H7 (cell line): ENCODE measurements at regions not wholly inside any gene's neighbourhood (a gene's known extent, or its start where the extent isn't known, plus 50 kb on each side); places are given as distances from the start of the nearest gene placed in this dataset.

Experiments
- DNase-seq: peaks from one replicate; pipeline ENCODE4 v3.0.0; 2012
- H3K27me3 ChIP-seq: 2 replicates; pipeline ENCODE4 v1.6.0; 2011; ENCODE audit warnings: mild to moderate bottlenecking, low read length; ENCODE audit not compliant: control insufficient read depth, insufficient read depth
- H3K36me3 ChIP-seq: replicated peaks from 2 replicates; pipeline ENCODE4 v1.5.1; 2011; ENCODE audit warnings: low read length; ENCODE audit not compliant: control insufficient read depth, insufficient read depth
- H3K4me3 ChIP-seq: 2 replicates; pipeline ENCODE4 v1.5.1; 2011; ENCODE audit warnings: low read depth, mild to moderate bottlenecking, control low read depth, low read length, moderate library complexity; ENCODE audit not compliant: insufficient read depth

DNA sequence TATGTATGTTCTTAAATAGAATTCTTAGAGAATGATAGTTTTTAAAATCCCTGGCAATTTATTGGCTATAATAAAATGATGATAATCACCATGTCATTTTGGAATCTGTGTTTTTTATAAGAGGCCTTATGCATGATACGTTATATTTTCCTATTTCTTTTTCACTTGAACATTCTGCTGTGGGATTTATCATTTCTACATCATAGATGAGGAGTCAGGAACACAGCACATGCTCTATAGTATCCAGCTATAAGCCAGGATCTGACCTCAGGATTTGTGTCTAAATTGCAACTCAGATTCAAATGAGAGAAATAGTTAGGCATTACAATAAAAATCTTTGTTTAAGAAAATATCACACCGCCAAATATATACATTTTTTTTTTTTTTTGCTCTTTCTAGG, 928.0 kb downstream of the EFNB2 start:
- no peak for DNase-seq
- no peaks in the 10 kb centered on the region for H3K36me3 ChIP-seq
- no peaks in the 10 kb centered on the region for H3K27me3 ChIP-seq
- H3K4me3 ChIP-seq, result no peak overlapping the region

DNA sequence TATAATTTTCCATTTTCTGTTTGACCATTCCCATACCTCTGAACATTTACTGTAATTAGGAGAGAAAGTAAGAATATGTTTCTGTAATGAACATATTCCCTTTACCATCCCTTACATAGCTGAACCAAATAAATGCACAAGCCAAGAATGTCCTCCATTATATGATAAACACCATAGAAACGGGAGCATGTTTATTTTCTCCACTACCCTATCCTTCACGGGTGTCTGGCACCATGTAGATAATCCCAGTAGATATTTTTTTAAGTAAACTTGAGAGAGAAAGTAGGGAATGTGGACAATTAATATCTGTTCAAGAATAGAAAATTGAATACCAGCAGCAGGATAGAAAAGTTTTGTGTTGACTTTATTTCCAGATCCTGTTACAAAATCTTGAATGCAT, 928.4 kb downstream of the EFNB2 start:
- no peak overlapping the region for H3K4me3 ChIP-seq
- no peak for DNase-seq
- no peaks in the 10 kb centered on the region for H3K27me3 ChIP-seq
- H3K36me3 ChIP-seq, result no peaks in the 10 kb centered on the region

GRCh38 chr13:105602956-105603670, 932.3 kb downstream of the EFNB2 start:
- Histone ChIP-seq H3K36me3 (no peaks in the 10 kb centered on the region), H3K4me3 (no peak overlapping the region), H3K27me3 (no peaks in the 10 kb centered on the region)
- DNase-seq, result no peak

DNA sequence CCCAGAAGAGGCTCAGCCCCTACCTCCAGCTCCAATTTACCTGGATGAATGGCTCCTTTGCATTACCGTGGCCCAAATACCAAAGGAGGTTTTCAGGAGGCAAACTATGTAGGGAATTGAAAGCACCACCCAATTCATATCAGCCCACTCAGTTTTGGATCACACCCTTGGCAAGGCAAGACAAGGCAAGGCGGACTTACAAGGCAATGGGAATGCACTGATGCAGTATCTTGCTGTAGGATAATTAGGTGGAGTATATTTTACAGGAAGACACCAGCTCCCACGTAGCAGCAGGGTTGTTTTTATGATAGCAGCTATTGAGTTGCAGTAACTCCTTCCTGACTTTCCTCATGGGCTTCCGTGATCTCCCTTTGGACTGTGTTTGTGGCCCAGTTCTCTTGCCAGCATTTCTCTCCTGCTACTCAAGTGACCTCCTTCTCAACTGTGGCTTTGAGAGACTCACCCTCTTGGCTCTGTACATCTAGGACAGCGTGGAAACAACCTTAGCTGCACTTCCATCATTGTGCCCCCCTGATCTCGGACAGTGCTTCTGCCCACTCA, 935.9 kb downstream of the EFNB2 start:
- H3K4me3 ChIP-seq, result no peak overlapping the region
- no peaks in the 10 kb centered on the region for H3K36me3 ChIP-seq
- no peak for DNase-seq
- H3K27me3 ChIP-seq, result no peaks in the 10 kb centered on the region

- Histone ChIP-seq H3K4me3 (no peak overlapping the region), H3K36me3 (no peaks in the 10 kb centered on the region), H3K27me3 (no peaks in the 10 kb centered on the region)
- no peak for DNase-seq
These were observed 936.9 kb downstream of the EFNB2 start for GRCh38 chr13:105598529-105598928.

GRCh38 chr13:105597573-105597972, 937.9 kb downstream of the EFNB2 start:
- H3K36me3 ChIP-seq, result no peaks in the 10 kb centered on the region
- no peak overlapping the region for H3K4me3 ChIP-seq
- H3K27me3 ChIP-seq, result no peaks in the 10 kb centered on the region
- no peak for DNase-seq

- DNase-seq, result no peak
- H3K27me3 ChIP-seq, result no peaks in the 10 kb centered on the region
- no peak overlapping the region for H3K4me3 ChIP-seq
- no peaks in the 10 kb centered on the region for H3K36me3 ChIP-seq
These were observed 940.0 kb downstream of the EFNB2 start for GRCh38 chr13:105595471-105595870.

GRCh38 chr13:105591277-105591676, 944.2 kb downstream of the EFNB2 start:
- Histone ChIP-seq H3K36me3 (no peaks in the 10 kb centered on the region), H3K27me3 (no peaks in the 10 kb centered on the region), H3K4me3 (no peak overlapping the region)
- DNase-seq, result no peak

DNA sequence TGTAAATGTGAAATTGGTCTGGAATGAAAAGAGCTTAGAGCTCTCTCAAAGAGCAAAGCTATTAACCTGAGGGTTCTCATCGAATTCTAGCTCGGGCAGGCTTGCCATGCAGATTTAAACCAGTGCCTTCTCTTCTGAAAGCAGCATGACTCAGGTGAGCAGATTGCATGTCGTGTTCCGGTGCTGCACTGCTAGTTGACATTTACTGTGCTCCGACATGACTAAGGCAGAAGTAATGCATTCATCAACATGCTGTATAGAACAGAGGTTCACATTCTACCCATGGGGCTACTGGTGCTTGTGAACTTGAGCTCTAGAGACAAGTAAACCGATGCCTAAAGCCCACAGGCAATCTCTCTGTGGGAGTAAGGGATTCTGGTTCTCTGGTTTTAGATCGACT, 947.7 kb downstream of the EFNB2 start:
- no peaks in the 10 kb centered on the region for H3K27me3 ChIP-seq
- H3K4me3 ChIP-seq, result no peak overlapping the region
- no peaks in the 10 kb centered on the region for H3K36me3 ChIP-seq
- peak; percentile 7 for DNase-seq

GRCh38 chr13:105579821-105580710, 955.4 kb downstream of the EFNB2 start:
- DNase-seq, result no peak
- H3K27me3 ChIP-seq, result no peaks in the 10 kb centered on the region
- H3K36me3 ChIP-seq, result no peaks in the 10 kb centered on the region
- no peak overlapping the region for H3K4me3 ChIP-seq

GRCh38 chr13:105573136-105573535, 962.3 kb downstream of the EFNB2 start:
- no peak for DNase-seq
- H3K36me3 ChIP-seq, result no peaks in the 10 kb centered on the region
- H3K4me3 ChIP-seq, result no peak overlapping the region
- H3K27me3 ChIP-seq, result no peaks in the 10 kb centered on the region

- no peaks in the 10 kb centered on the region for H3K27me3 ChIP-seq
- DNase-seq, result no peak
- no peaks in the 10 kb centered on the region for H3K36me3 ChIP-seq
- no peak overlapping the region for H3K4me3 ChIP-seq
These were observed 963.1 kb downstream of the EFNB2 start for GRCh38 chr13:105572401-105572800.

- no peaks in the 10 kb centered on the region for H3K36me3 ChIP-seq
- DNase-seq, result no peak
- H3K4me3 ChIP-seq, result no peak overlapping the region
- H3K27me3 ChIP-seq, result no peaks in the 10 kb centered on the region
These were observed 965.6 kb downstream of the EFNB2 start for GRCh38 chr13:105569816-105570215.

GRCh38 chr13:105567951-105568525, 967.4 kb downstream of the EFNB2 start:
- Histone ChIP-seq H3K27me3 (no peaks in the 10 kb centered on the region), H3K4me3 (no peak overlapping the region), H3K36me3 (no peaks in the 10 kb centered on the region)
- no peak for DNase-seq
